H1 (cell line): ENCODE measurements at regions not wholly inside any gene's neighbourhood (a gene's known extent, or its start where the extent isn't known, plus 50 kb on each side); places are given as distances from the start of the nearest gene placed in this dataset.
A peak's percentile ranks its signal among the peaks of the same experiment; 100 is the strongest.

Experiments
- CTCF ChIA-PET: fragments of 300-600 bp; sonication (Branson Sonifier 250); formaldehyde crosslinking; loops from one replicate; lab custom pipeline; 2021; ENCODE audit not compliant: partially characterized antibody; lab: Charles Lee
- POLR2A ChIA-PET: fragments of 300-600 bp; sonication (Branson Sonifier 250); formaldehyde crosslinking; loops from one replicate; lab custom pipeline; 2021; ENCODE audit warnings: inconsistent platforms; ENCODE audit not compliant: partially characterized antibody; lab: Charles Lee
- DNase-seq, 2 experiments: peaks; one replicate each; pipeline versions ENCODE4 v3.0.0 to v3.0.0-alpha.2; 2010 to 2022; ENCODE audit warnings: low spot score in 2 of 2, low read depth in 1 of 2, mixed read lengths in 1 of 2
- FAIRE-seq: peaks from 2 replicates; lab custom pipeline; 2011; peaks lifted over from hg19 to GRCh38; lab: Jason Lieb, UNC
- H2AFZ ChIP-seq: 2 replicates; pipeline ENCODE4 v1.8.1; 2012; ENCODE audit warnings: low read length, inconsistent platforms
- H2AK5ac ChIP-seq: 2 replicates; pipeline ENCODE4 v1.6.1; 2013; ENCODE audit warnings: low read depth, low read length
- H2BK120ac ChIP-seq: replicated peaks from 2 replicates; pipeline ENCODE3; 2013; ENCODE audit warnings: low read depth, low read length, inconsistent platforms
- H2BK12ac ChIP-seq: 2 replicates; pipeline ENCODE4 v1.6.1; 2013; ENCODE audit warnings: low read depth, low read length
- H2BK15ac ChIP-seq: 2 replicates; pipeline ENCODE4 v1.6.1; 2013; ENCODE audit warnings: low read length
- H2BK20ac ChIP-seq: 2 replicates; pipeline ENCODE4 v1.6.1; 2013; ENCODE audit warnings: low read length
- H2BK5ac ChIP-seq: 2 replicates; pipeline ENCODE4 v1.6.1; 2013; ENCODE audit warnings: low read depth, low read length
- H3K14ac ChIP-seq: 2 replicates; pipeline ENCODE4 v1.6.1; 2013; ENCODE audit warnings: inconsistent platforms; ENCODE audit not compliant: insufficient read length
- H3K18ac ChIP-seq: 2 replicates; pipeline ENCODE4 v1.6.1; 2013; ENCODE audit warnings: low read length; ENCODE audit errors: extremely low read depth
- H3K23ac ChIP-seq: 2 replicates; pipeline ENCODE4 v1.6.1; 2013; ENCODE audit warnings: inconsistent platforms; ENCODE audit not compliant: insufficient read length
- H3K23me2 ChIP-seq: 2 replicates; pipeline ENCODE4 v1.6.1; 2013; ENCODE audit warnings: low read depth, low read length
- H3K27ac ChIP-seq: 2 replicates; pipeline ENCODE4 v1.6.1; 2011; ENCODE audit warnings: low read depth, low read length, inconsistent platforms
- H3K27me3 ChIP-seq, 4 experiments: replicated peaks in 1 of 4; 1 replicate in 1 of 4; 2 replicates in 3 of 4; pipeline versions ENCODE4 v1.6.1 to v1.8.1; 2011 to 2013; ENCODE audit warnings: low read length in 3 of 4, mild to moderate bottlenecking in 3 of 4, inconsistent platforms in 2 of 4, mixed read lengths in 2 of 4, moderate library complexity in 1 of 4; ENCODE audit not compliant: control insufficient read depth in 3 of 4, insufficient read depth in 3 of 4; ENCODE audit errors: extremely low read depth in 1 of 4
- H3K36me3 ChIP-seq, 4 experiments: 2 replicates each; pipeline versions ENCODE4 v1.6.1 to v1.8.1; 2011 to 2013; ENCODE audit warnings: mild to moderate bottlenecking in 4 of 4, low read length in 3 of 4, moderate library complexity in 2 of 4, control low read depth in 1 of 4, inconsistent platforms in 1 of 4; ENCODE audit not compliant: insufficient read depth in 4 of 4, control insufficient read depth in 2 of 4
- H3K4ac ChIP-seq: replicated peaks from 2 replicates; pipeline ENCODE3; 2013; ENCODE audit warnings: low read length, low read depth, mixed read lengths, inconsistent platforms; ENCODE audit not compliant: insufficient read length
- H3K4me1 ChIP-seq, 4 experiments: replicated peaks in 1 of 4; 1 replicate in 1 of 4; 2 replicates in 3 of 4; pipeline versions ENCODE4 v1.6.1 to v1.8.1; 2011 to 2013; ENCODE audit warnings: low read length in 3 of 4, inconsistent platforms in 2 of 4, mixed read lengths in 1 of 4; ENCODE audit not compliant: insufficient read depth in 4 of 4, control insufficient read depth in 3 of 4
- H3K4me2 ChIP-seq, 2 experiments: 2 replicates each; pipeline versions ENCODE4 v1.6.1 to v1.8.1; 2011 to 2013; ENCODE audit warnings: low read depth in 2 of 2, low read length in 2 of 2, control low read depth in 1 of 2, inconsistent platforms in 1 of 2, mild to moderate bottlenecking in 1 of 2; ENCODE audit not compliant: insufficient read depth in 1 of 2
- H3K4me3 ChIP-seq, 4 experiments: fragments of 200-600, 300-600 bp in 1 of 4; sonication (generic), shearing (Covaris generic), sonication (Bioruptor Twin) in 1 of 4; 2 replicates each; pipeline versions ENCODE4 v1.5.1 to v1.8.1; 2011 to 2016; ENCODE audit warnings: low read length in 4 of 4, low read depth in 3 of 4, control low read depth in 2 of 4, inconsistent platforms in 2 of 4, mild to moderate bottlenecking in 2 of 4, mixed read lengths in 1 of 4, moderate library complexity in 1 of 4; ENCODE audit not compliant: insufficient read depth in 2 of 4; ENCODE audit errors: extremely low read depth in 1 of 4
- H3K56ac ChIP-seq: replicated peaks from 2 replicates; pipeline ENCODE3; 2013; ENCODE audit warnings: low read depth, mild to moderate bottlenecking, mixed read lengths, low read length, inconsistent platforms; ENCODE audit not compliant: insufficient read length
- H3K79me1 ChIP-seq: 2 replicates; pipeline ENCODE4 v1.6.1; 2013; ENCODE audit warnings: low read depth, low read length, control low read depth
- H3K79me2 ChIP-seq, 2 experiments: 2 replicates each; pipeline versions ENCODE4 v1.6.1 to v1.8.1; 2012 to 2013; ENCODE audit warnings: low read length in 2 of 2, mild to moderate bottlenecking in 2 of 2, inconsistent platforms in 1 of 2; ENCODE audit not compliant: insufficient read depth in 2 of 2, control insufficient read depth in 1 of 2
- H3K9ac ChIP-seq, 4 experiments: replicated peaks in 1 of 4; 1 replicate in 1 of 4; 2 replicates in 3 of 4; pipeline versions ENCODE4 v1.6.1 to v1.8.1; 2011 to 2013; ENCODE audit warnings: low read depth in 3 of 4, low read length in 3 of 4, control low read depth in 2 of 4, mild to moderate bottlenecking in 2 of 4, moderate library complexity in 2 of 4, inconsistent platforms in 1 of 4; ENCODE audit errors: extremely low read depth in 1 of 4
- H3K9me3 ChIP-seq, 2 experiments: 2 replicates each; pipeline versions ENCODE4 v1.6.1 to v1.8.1; 2012 to 2013; ENCODE audit warnings: mild to moderate bottlenecking in 2 of 2, moderate library complexity in 2 of 2, control low read depth in 1 of 2, inconsistent platforms in 1 of 2, low read depth in 1 of 2, low read length in 1 of 2, mixed read lengths in 1 of 2; ENCODE audit not compliant: insufficient read depth in 2 of 2
- H4K20me1 ChIP-seq, 2 experiments: replicated peaks in 1 of 2; 2 replicates each; pipeline versions ENCODE3 to v1.8.1; 2011 to 2013; ENCODE audit warnings: inconsistent platforms in 2 of 2, low read length in 2 of 2, mild to moderate bottlenecking in 1 of 2; ENCODE audit not compliant: insufficient read depth in 2 of 2, control insufficient read depth in 1 of 2
- H4K5ac ChIP-seq: 2 replicates; pipeline ENCODE4 v1.6.1; 2013; ENCODE audit warnings: low read length, low read depth, mixed read lengths, inconsistent platforms; ENCODE audit not compliant: insufficient read length
- H4K8ac ChIP-seq: 2 replicates; pipeline ENCODE4 v1.8.0; 2013; ENCODE audit warnings: mild to moderate bottlenecking, moderate library complexity, low read length, inconsistent platforms; ENCODE audit not compliant: insufficient read depth; ENCODE audit errors: extremely low read depth
- H4K91ac ChIP-seq: replicated peaks from 2 replicates; pipeline ENCODE3; 2013; ENCODE audit warnings: low read length, mixed read lengths, inconsistent platforms; ENCODE audit not compliant: insufficient read length
- BRCA1 ChIP-seq: IDR thresholded peaks from 2 replicates; pipeline ENCODE4 v1.6.1; 2012; ENCODE audit warnings: low read depth, low read length, improper control_type of control experiment
- JUND ChIP-seq: IDR thresholded peaks from 2 replicates; pipeline ENCODE4 v1.6.1; 2011; ENCODE audit warnings: mild to moderate bottlenecking, improper control_type of control experiment, low read length
- KDM4A ChIP-seq: IDR thresholded peaks from one replicate; pipeline ENCODE4 v1.7.1; 2012; ENCODE audit warnings: low read depth, mild to moderate bottlenecking, moderate library complexity, low read length, inconsistent platforms; ENCODE audit not compliant: severe bottlenecking
- SIN3A ChIP-seq, 2 experiments: IDR thresholded peaks in 1 of 2; conservative IDR thresholded peaks in 1 of 2; 2 replicates each; pipeline ENCODE4 v1.6.1; 2011 to 2012; ENCODE audit warnings: low read length in 2 of 2, improper control_type of control experiment in 1 of 2, low read depth in 1 of 2, mild to moderate bottlenecking in 1 of 2
- SP4 ChIP-seq: IDR thresholded peaks from 2 replicates; pipeline ENCODE4 v1.6.1; 2012; ENCODE audit warnings: low read length, inconsistent platforms
- ZNF274 ChIP-seq: IDR thresholded peaks from 2 replicates; pipeline ENCODE4 v1.7.0; 2012; ENCODE audit warnings: low read length, borderline replicate concordance; ENCODE audit errors: extremely low read depth
- WGBS, 2 experiments: shearing (Covaris generic) in 1 of 2; methylation state at CpG; one replicate each; pipeline versions ENCODE4 v1.1.6 to v1.1.7; 2013 to 2015; ENCODE audit warnings: low lambda C conversion rate in 2 of 2, mixed read lengths in 2 of 2, inconsistent platforms in 1 of 2, low coverage in 1 of 2, missing lambda C conversion rate in 1 of 2; ENCODE audit not compliant: insufficient replicate concordance in 2 of 2, insufficient coverage in 1 of 2, insufficient read length in 1 of 2; ENCODE audit errors: extremely low coverage in 1 of 2, missing lambda C conversion rate in 1 of 2; 5-methylcytosine and 5-hydroxymethylcytosine counted together
- TF ChIP-seq, protein P1 (sequence below): IDR thresholded peaks from 2 replicates; pipeline ENCODE4 v1.6.1; 2012; ENCODE audit warnings: low read length, inconsistent platforms

GRCh38 chr7:125661677-125662076, 732.1 kb upstream of the POT1 start:
- no peak overlapping the region for H2AK5ac ChIP-seq

More at GRCh38 chr7:125661677-125662076, 732.1 kb upstream of the POT1 start:
- Histone ChIP-seq H4K91ac (no peak overlapping the region), H3K9me3 (no peaks in the 10 kb centered on the region), H3K4me1 (peaks cover 0 to 12% (median 10%) of the 10 kb centered on the region in 4 experiments; a peak in 4 of 7 replicates), H2BK20ac (no peak overlapping the region), H3K14ac (no peak overlapping the region), H4K20me1 (no peaks in the 10 kb centered on the region), H3K18ac (peak overlapping the region; percentile 15; the same call in 1 of the 2 replicates), H3K56ac (no peak overlapping the region), H3K4me2 (no peak overlapping the region), H4K8ac (no peak overlapping the region), H3K23ac (no peak overlapping the region), H3K4ac (no peak overlapping the region), H2BK15ac (no peak overlapping the region), H2BK12ac (no peak overlapping the region), H3K4me3 (no peak overlapping the region), H3K79me1 (no peaks in the 10 kb centered on the region), H3K27me3 (no peaks in the 10 kb centered on the region), H3K36me3 (no peaks in the 10 kb centered on the region), H3K27ac (no peak overlapping the region), H3K23me2 (no peaks in the 10 kb centered on the region), H2AFZ (0 out of 2 replicates have a peak overlapping the region, but pooled peaks have one; percentile 2), H4K5ac (no peak overlapping the region), H3K9ac (no peak overlapping the region), H2BK120ac (no peak overlapping the region), H2BK5ac (no peak overlapping the region), H3K79me2 (no peaks in the 10 kb centered on the region)
- no peak for TF ChIP-seq SP4
- TF ChIP-seq SIN3A (conservative IDR thresholded peaks at IDR 0.05 in 1 of 2, IDR thresholded peaks at IDR 0.05 in 1 of 2; ENCODE audit: low read depth in 1 of 2, low read length in 2 of 2): no peak
- no peak for TF ChIP-seq JUND
- no peak for TF ChIP-seq ZNF274
- TF ChIP-seq BRCA1: no peak
- TF ChIP-seq KDM4A: no peak
- TF ChIP-seq, protein P1, sequence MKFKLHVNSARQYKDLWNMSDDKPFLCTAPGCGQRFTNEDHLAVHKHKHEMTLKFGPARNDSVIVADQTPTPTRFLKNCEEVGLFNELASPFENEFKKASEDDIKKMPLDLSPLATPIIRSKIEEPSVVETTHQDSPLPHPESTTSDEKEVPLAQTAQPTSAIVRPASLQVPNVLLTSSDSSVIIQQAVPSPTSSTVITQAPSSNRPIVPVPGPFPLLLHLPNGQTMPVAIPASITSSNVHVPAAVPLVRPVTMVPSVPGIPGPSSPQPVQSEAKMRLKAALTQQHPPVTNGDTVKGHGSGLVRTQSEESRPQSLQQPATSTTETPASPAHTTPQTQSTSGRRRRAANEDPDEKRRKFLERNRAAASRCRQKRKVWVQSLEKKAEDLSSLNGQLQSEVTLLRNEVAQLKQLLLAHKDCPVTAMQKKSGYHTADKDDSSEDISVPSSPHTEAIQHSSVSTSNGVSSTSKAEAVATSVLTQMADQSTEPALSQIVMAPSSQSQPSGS: no peak
- DNase-seq (no peak), FAIRE-seq (no peak)
- 83% methylated on average over 3 of the region's 3 CpGs; no CpG with 5 or more reads in 1 of the 2 experiments for WGBS, 2 experiments
- POLR2A ChIA-PET: no interaction called here
- CTCF ChIA-PET: no interaction called here
